Daoy (cell line): ENCODE measurements at regions not wholly inside any gene's neighbourhood (a gene's known extent, or its start where the extent isn't known, plus 50 kb on each side); places are given as distances from the start of the nearest gene placed in this dataset.
A peak's percentile ranks its signal among the peaks of the same experiment; 100 is the strongest.

Source experiments
- DNase-seq: peaks from one replicate; pipeline ENCODE4 v3.0.0-alpha.2; 2015; ENCODE audit warnings: low read depth

DNA sequence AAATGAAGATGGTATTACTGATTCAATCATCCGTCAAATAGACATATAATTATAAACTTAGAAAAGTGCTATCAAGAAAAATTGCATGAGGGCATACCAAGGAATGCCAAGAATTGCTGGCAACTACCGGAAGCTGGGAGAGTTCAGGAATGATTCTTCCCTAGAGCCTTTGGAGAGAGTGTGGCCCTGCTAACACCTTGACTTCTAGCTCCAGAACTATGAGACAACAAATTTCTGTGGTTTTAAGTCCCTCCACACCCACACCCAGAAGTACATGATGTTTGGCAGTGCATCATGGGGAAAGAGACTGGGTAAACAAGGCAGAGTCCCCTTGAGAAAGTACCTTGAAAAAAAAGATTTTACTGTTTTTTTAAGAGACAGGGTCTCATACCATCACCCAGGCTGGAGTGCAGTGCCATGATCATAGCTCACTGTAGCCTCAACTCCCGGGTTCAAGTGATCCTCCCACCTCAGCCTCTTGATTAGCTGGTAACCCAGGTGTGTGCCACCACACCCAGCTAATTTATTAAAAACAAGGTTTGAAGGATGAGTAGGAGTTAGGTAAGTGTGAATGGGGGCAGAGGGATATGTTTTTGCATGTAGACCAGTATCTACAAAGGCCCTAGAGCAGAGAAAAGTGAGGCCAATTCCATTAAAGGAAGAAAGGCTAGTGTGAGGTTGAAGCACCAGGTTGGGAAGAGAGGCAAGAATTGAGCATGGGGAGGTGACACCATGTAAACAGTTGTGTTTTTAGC is 53.1 kb downstream of the GSX2 start:
- DNase-seq = peak; percentile 7

DNA sequence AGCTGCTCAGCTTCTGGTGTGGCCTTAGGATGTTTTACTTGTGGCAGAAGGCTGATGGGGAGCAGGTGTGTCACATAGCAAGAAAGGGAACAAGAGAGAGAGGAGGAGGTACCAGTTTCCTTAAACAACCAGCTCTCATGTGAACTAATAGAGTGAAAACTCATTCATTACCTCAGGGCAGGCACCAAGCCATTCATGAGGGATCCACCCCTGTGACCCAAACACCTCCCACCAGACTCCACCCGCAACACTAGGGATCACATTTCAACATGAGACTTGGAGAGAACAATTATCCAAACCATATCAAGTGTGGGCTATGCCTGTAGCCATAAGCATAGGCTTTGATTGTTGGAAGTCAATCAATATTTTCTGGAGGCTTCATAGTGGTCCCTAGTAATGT is 56.0 kb downstream of the GSX2 start:
- no peak for DNase-seq

DNA sequence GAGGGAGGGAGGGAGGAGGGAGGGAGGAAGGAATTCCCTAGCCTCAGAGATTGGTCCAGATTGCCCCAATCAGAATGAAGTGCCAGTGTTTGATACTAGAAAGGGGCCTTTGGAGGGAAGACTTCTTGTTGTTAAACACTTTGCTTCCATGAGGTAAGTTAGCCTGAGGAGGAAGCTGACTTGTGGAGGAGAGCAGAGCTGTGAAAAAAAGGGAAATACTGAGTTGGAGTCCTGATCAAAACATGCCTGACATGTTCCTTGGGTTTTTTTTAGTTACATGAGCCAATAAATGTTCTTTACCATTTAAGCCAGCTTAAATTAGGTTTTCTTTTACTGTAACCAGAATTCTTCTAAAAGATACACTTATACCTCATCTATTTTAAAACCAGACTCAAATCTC is 57.6 kb downstream of the GSX2 start:
- no peak for DNase-seq

DNA sequence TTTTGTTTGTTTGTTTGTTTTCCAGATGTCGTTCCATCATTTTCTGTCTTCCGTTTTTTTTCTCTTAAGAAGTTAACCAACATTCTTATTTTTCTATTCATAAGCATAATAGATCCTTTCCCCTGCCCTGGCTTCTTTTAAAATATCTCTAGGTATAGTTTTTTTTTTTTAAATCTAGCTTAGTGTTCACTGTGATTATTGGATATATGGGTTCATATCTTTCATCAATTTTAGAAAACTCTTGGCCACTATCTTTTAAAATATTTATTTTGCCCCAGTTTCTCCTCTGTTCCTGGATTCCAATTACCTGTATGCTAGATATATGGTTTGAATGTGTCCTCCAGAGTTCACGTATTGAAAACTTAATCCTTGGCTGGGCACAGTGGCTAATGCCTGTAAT is 59.6 kb downstream of the GSX2 start:
- no peak for DNase-seq

DNA sequence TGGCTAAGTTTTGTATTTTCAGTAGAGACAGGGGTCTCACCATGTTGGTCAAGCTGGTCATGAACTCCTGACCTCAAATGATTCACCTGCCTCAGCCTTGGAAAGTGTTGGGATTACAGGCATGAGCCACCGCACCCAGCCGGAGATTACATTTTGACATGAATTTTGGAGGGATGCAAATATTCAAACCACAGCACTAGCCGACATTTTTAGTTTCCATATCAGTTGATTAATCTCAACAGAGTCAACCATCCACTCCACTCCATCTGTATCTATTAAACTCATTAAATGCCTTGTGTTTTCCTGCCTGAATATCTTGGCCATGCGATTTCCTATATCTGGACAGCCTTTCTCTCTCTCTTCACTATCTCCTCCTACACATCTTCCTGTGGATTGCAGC is 64.1 kb upstream of the PDGFRA start:
- DNase-seq = peak; percentile 13

DNA sequence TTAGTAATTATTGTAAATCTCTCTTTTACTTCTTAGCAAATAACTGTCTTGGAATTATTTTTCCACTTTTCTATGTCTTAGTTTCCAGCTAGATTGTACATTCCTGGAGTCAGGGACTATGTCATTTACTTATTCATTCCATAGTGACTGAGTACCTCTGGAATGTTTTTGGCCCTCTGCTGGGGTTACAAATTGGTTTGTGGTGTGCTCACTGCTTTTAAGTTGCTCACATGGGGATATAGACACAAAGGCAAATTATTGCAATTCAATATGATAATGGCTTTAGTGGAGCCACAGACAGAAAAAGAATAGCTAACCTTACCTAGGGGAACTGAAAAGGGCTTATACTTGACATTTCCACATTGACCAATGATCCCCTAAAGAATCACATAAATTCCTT is 63.7 kb upstream of the PDGFRA start:
- DNase-seq = peak; percentile 79

DNA sequence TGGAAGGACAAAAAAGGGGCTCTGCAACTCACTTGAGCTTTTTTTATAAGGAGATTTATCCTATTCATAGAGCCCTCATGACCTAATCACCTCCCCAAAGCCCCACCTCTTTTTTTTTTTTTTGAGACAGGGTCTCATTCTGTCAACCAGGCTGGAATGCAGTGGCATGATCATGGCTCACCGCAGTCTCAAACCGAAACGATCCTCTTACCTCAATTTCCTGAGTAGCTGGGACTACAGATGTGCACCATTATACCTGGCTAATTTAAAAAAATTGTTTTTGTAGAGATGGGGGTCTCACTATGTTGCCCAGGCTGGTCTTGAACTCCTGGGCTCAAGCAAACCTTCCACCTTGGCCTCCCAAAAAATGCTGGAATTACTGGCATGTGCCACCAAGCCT is 61.6 kb upstream of the PDGFRA start:
- no peak for DNase-seq

DNA sequence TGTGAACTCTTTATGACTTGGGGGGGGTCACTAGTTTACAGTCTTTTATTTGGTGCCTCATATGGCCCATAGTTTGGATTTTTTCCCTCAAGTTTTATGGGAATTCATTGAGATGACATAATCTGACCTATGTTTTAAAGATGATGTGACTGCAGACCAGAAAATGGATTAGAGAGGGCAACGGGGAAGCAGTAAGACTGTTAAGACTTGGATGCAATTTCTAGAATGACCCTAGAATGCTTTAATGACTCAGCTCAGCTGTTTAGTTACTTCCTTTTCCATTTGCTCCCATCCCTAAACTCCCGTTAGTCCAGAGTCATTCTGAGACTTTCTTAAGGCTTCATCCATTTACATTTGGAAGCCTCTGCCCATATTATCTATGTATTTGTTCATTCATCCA is 59.9 kb upstream of the PDGFRA start:
- DNase-seq = no peak

DNA sequence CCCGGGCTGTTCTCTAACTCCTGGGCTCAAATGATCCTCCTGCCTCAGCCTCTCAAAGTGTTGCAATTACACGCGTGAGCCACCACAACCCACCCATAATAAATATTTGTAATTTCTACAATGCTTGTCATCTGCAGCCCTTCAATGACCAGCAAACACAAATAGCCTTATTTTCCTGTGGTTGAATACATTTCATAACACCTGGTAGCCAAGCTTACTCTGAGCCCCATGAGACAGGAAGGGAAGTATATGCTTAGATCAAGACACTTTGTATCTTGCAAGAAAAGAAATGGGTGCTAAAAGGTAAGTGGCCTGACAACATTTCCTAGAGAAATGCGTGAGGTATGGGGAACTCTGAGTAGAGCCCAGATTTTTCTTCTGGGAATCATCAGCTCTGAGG is 56.9 kb upstream of the PDGFRA start:
- no peak for DNase-seq

DNA sequence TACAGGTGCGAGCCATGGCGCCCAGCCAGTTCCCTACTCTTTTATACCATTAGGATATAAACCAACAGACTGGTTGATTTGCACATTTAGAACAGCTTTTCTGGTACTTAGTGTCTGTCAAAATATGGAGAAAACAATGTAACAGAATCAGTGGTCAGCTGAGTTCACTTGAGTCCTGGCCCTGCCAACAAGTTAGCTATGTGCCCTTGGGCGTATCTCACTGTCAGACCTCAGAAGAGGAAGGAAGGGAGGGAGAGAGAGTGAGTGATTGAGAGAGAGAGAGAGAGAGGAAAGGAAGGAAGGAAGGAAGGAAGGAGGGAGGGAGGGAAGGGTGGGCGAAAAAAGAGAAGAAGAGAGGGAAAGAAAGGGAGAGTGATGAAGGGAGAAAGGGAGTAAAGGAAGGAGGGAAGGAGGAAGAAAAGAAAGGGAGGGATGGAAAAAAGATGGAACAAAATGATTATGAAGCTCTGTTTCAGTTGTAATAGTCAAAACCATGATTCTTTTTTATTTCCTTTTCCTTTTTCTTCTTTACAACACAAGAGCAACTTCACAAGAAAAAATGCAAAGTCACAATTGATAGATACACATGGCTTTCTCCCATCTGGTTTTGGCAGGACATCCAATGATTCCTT is 55.7 kb upstream of the PDGFRA start:
- DNase-seq = no peak

DNA sequence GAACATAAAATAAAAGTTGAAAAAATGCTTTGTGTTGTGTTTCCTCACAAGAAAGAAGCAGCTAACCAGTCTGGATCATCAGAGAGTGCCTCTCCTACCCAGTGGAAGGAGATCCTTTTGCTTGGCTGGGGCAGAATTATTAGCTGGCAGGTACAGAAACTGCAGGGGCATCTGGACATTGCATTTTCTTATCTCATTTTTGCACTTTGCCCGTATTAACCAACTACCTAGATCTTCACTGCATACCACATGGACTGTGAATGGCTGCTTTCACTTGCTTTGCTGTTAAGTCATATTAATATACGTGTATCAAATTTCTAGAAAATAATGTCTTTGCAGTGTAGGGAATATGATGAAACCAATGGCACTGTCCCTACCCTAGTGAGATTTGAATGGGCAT is 52.9 kb upstream of the PDGFRA start:
- no peak for DNase-seq
